Right lobe of liver (tissue), 6 donors: ENCODE measurements at regions not wholly inside any gene's neighbourhood (a gene's known extent, or its start where the extent isn't known, plus 50 kb on each side); places are given as distances from the start of the nearest gene placed in this dataset.

Source experiments
- ATAC-seq, 4 donors: fragments of 200-7000 bp; cut with Tn5 transposase; one replicate each; pipeline ENCODE4 v1.9.1; 2020; ENCODE audit warnings: mild to moderate bottlenecking in 4 of 4, moderate library complexity in 4 of 4
- DNase-seq, 3 donors: peaks; one replicate each; pipeline ENCODE4 v3.0.0-alpha.2; 2020
- H3K27ac ChIP-seq, 3 donors: fragments of 200-600 bp; one replicate each; pipeline ENCODE4 v1.8.0; 2022
- H3K27me3 ChIP-seq, 2 donors: fragments of 200-600 bp; one replicate each; pipeline ENCODE4 v1.8.0; 2022
- H3K36me3 ChIP-seq, 4 donors: fragments of 200-600 bp; sonication (generic) in 1 of 4; one replicate each; pipeline versions ENCODE4 v1.5.1 to v1.8.0; 2017 to 2022; ENCODE audit warnings: control low read depth in 1 of 4
- H3K4me1 ChIP-seq, 4 donors: fragments of 200-600 bp; sonication (generic) in 1 of 4; one replicate each; pipeline versions ENCODE4 v1.5.1 to v1.8.0; 2017 to 2022; ENCODE audit warnings: control low read depth in 1 of 4
- H3K4me3 ChIP-seq, 3 donors: fragments of 200-600 bp; one replicate each; pipeline ENCODE4 v1.8.0; 2022
- H3K9me3 ChIP-seq, 4 donors: fragments of 200-600 bp; sonication (generic) in 1 of 4; one replicate each; pipeline versions ENCODE4 v1.5.1 to v1.8.0; 2017 to 2022; ENCODE audit warnings: control low read depth in 1 of 4
- POLR2A ChIP-seq: fragments of 450-650 bp; IDR thresholded peaks from one replicate; pipeline ENCODE4 v1.6.1; 2017; ENCODE audit warnings: antibody characterized with exemption, mild to moderate bottlenecking
- WGBS: methylation state at CpG from one replicate; pipeline ENCODE4 v1.1.6; 2018; ENCODE audit warnings: low coverage, low lambda C conversion rate; ENCODE audit not compliant: insufficient coverage; ENCODE audit errors: missing lambda C conversion rate; 5-methylcytosine and 5-hydroxymethylcytosine counted together
- intact Hi-C, 2 donors: fragments of 100-400 bp; cut with DNase I; formaldehyde crosslinking; loops; one replicate each; pipeline versions ENCODE4 v1.11.2 to v1.14.1; 2022
- TF ChIP-seq, protein P1 (sequence below), 4 donors: fragments of 200-600 bp in 3 of 4; fragments of 450-650 bp in 1 of 4; IDR thresholded peaks; one replicate each; pipeline versions ENCODE4 v1.5.1 to v1.8.0; 2016 to 2022; ENCODE audit warnings: antibody characterized with exemption in 4 of 4, mild to moderate bottlenecking in 2 of 4
- donor health status: DM: no; HTN: yes; CAD: no.
- donor health status: DM: no; HTN: no; CAD: no.
- donor health status: DM: no; HTN: no; CAD: no.
- donor health status: DM: no; HTN: yes; CAD: no.
- donor health status: DM: no; HTN: yes; CAD: no.

DNA sequence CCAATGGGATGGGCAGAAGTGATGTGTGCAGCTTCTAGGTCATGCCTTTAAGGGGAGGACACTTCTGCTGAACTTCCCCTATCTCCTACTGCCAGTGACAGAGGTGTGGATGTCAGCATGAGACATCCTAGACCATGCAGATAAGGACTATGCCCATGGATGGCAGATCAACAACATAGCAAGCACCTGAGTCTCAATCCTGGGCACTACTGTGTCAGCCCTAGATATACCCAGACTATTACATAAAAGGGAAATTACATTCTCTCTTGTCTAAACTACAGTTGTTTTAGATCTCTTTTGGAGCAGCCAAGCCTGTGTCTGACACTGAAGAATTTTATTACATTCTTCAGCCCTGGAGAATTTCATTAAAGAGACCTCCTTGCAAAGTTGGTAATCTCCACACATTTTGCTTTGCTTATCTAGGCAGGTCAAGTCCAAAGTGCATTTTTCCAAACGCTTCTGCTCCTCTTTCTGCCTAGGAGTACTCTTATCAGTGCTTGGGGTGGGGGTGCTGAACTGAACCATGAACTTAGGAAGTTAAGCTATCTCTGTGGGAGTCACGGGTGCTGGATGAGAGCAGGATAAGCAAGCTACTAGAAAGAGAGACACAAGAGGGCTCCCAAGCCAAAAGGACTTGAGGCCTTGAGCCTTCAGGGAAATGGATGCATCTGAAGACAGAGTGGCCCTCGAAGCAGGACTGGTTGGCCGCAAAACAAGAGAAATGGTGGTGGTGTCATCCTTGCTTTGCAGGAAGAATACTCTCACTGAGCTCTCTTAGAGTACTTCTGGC is 95.2 kb upstream of the SPRED2 start:
- WGBS = 47% methylated on average over 4 of the region's 4 CpGs
- Histone ChIP-seq H3K27me3 (no peaks in the 10 kb centered on the region), H3K4me3 (no peak overlapping the region), H3K9me3 (no peaks in the 10 kb centered on the region), H3K36me3 (no peaks in the 10 kb centered on the region), H3K27ac (no peak overlapping the region), H3K4me1 (peaks cover 0 to 17% (median 4%) of the 10 kb centered on the region in 4 donors)
- no peak for TF ChIP-seq POLR2A
- TF ChIP-seq, protein P1, sequence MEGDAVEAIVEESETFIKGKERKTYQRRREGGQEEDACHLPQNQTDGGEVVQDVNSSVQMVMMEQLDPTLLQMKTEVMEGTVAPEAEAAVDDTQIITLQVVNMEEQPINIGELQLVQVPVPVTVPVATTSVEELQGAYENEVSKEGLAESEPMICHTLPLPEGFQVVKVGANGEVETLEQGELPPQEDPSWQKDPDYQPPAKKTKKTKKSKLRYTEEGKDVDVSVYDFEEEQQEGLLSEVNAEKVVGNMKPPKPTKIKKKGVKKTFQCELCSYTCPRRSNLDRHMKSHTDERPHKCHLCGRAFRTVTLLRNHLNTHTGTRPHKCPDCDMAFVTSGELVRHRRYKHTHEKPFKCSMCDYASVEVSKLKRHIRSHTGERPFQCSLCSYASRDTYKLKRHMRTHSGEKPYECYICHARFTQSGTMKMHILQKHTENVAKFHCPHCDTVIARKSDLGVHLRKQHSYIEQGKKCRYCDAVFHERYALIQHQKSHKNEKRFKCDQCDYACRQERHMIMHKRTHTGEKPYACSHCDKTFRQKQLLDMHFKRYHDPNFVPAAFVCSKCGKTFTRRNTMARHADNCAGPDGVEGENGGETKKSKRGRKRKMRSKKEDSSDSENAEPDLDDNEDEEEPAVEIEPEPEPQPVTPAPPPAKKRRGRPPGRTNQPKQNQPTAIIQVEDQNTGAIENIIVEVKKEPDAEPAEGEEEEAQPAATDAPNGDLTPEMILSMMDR (IDR thresholded peaks at IDR 0.05) = no peak
- intact Hi-C loops = no loop called here
- no peak for DNase-seq
- peak; percentile 64 to 92 (median 82) for ATAC-seq

DNA sequence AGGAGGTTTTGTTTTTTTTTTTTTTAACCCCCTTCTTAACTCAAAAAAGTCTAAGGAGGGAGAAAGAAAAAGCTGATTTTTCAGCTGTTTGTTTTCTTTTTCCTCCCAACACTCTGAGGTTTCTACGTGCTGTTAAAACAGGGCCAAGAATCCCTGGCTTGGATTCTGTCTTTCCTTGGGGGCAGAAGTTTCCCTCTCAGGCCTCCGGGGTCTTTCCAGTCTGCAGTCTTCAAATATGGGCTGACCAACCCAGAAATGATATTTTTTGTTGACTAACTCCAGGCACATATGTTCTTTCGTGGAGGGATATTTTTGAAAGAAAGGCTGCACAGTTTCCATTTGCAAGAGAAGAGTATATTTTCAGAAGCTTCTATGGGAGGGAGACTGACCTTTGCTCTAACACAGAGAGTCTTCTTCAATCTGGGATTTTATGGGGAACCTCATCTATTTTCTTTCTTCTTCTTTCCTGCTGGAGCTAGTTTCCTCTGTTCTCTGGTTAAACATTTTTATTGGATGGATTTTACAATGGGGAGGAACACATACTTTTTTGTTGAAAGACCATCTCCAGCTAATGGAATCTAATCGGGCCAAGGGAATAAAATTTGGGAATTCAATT is 93.3 kb upstream of the SPRED2 start:
- DNase-seq = no peak
- intact Hi-C loops = no loop called here

DNA sequence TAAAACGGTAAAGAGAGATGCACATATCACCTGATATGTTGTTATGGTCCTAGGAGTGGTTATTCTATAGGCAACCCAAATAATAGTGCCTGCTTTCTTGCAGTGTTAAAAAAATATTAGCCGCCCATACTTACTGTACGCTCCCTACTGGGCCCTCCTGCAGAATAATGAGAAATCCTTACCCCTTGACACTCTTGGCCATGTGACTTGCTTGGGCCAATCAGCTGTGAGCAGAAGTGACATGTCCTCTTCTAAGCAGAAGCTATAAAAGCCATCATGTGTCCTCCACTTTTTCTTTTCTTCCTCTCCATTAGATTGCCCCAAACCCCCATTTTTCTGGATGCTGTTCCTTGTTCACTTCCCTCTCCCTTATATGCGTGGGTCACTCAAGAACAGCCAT is 90.5 kb upstream of the SPRED2 start:
- no peak for TF ChIP-seq POLR2A
- TF ChIP-seq, protein P1 (IDR thresholded peaks at IDR 0.05) = no peak
- WGBS = 85% methylated on average over 3 of the region's 4 CpGs
- intact Hi-C loops = no loop called here

More for the DNA sequence above, 93.3 kb upstream of the SPRED2 start:
- Histone ChIP-seq H3K4me1 (peaks cover 0 to 17% (median 4%) of the 10 kb centered on the region in 4 donors), H3K4me3 (no peak overlapping the region), H3K9me3 (no peaks in the 10 kb centered on the region), H3K27me3 (no peaks in the 10 kb centered on the region), H3K36me3 (no peaks in the 10 kb centered on the region), H3K27ac (no peak overlapping the region)
- WGBS = 71% methylated on average over 4 of the region's 4 CpGs
- ATAC-seq = no peak
- TF ChIP-seq, protein P1 (IDR thresholded peaks at IDR 0.05) = no peak
- no peak for TF ChIP-seq POLR2A

DNA sequence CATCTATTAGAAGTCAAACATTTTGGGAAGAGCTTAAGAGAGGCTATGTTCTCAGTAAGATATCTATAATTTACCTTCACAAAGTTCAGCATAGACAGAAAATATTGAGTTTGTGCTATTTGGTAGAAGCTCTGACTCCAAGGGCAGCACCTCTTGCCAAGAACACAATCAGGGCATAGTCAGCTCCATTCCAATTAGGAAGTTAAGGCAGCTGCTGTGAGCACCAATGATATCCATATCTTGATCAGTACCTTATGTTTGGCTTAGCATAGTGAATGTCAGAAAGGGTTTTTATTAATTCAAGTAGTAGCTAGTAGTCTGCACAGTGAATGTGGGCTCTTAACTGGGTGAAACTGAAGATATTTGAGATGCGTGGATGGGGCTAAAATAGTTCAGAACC is 86.4 kb upstream of the SPRED2 start:
- intact Hi-C loops = no loop called here
- WGBS = 100% methylated on average over 1 of the region's 1 CpG

More for the DNA sequence above, 90.5 kb upstream of the SPRED2 start:
- Histone ChIP-seq H3K36me3 (no peaks in the 10 kb centered on the region), H3K9me3 (no peaks in the 10 kb centered on the region), H3K4me1 (peaks cover 0 to 10% (median 3%) of the 10 kb centered on the region in 4 donors), H3K27ac (no peak overlapping the region), H3K27me3 (no peaks in the 10 kb centered on the region), H3K4me3 (no peak overlapping the region)
- no peak for ATAC-seq
- DNase-seq = no peak

More for the DNA sequence above, 86.4 kb upstream of the SPRED2 start:
- TF ChIP-seq, protein P1 (IDR thresholded peaks at IDR 0.05) = no peak
- no peak for TF ChIP-seq POLR2A
- no peaks in the 10 kb centered on the region for H3K27me3 ChIP-seq
- no peaks in the 10 kb centered on the region for H3K9me3 ChIP-seq
- H3K27ac ChIP-seq = no peak overlapping the region
- ATAC-seq = no peak
- DNase-seq = no peak
- H3K4me3 ChIP-seq = no peak overlapping the region
- no peaks in the 10 kb centered on the region for H3K36me3 ChIP-seq
- H3K4me1 ChIP-seq = no peaks in the 10 kb centered on the region
